RWPE1 (cell line): ENCODE measurements at regions not wholly inside any gene's neighbourhood (a gene's known extent, or its start where the extent isn't known, plus 50 kb on each side); places are given as distances from the start of the nearest gene placed in this dataset.

Experiments used
- CTCF ChIA-PET: fragments of 350-600 bp; sonication (Branson Sonifier 250); formaldehyde crosslinking; extraction: SDS; loops from one replicate; lab custom pipeline; 2021; lab: Yijun Ruan, JAX
- POLR2A ChIA-PET: fragments of 400-600 bp; formaldehyde crosslinking; extraction: SDS; loops from one replicate; lab custom pipeline; 2020; ENCODE audit warnings: antibody characterized with exemption; ENCODE audit not compliant: low non-redundant PET; lab: Yijun Ruan, JAX
- DNase-seq: peaks from one replicate; pipeline ENCODE4 v3.0.0; 2012; ENCODE audit warnings: low spot score
- H3K27ac ChIP-seq: fragments of 450-650 bp; 2 replicates; pipeline ENCODE4 v1.5.1; 2017
- CTCF ChIP-seq: fragments of 450-650 bp; conservative IDR thresholded peaks from 2 replicates; pipeline ENCODE4 v1.5.1; 2017; ENCODE audit warnings: low read depth, mild to moderate bottlenecking

- TF ChIP-seq CTCF = no peak
- DNase-seq = no peak
- no peak overlapping the region for H3K27ac ChIP-seq
- ChIA-PET CTCF (no interaction called here), POLR2A (no interaction called here)
These were observed 376.1 kb upstream of the SOX11 start for GRCh38 chr2:5316001-5316490.

- POLR2A ChIA-PET = no interaction called here
- CTCF ChIA-PET = no interaction called here
- no peak for DNase-seq
These were observed 372.7 kb upstream of the SOX11 start for GRCh38 chr2:5319493-5319892.

GRCh38 chr2:5322396-5322795, 369.8 kb upstream of the SOX11 start:
- POLR2A ChIA-PET = no interaction called here
- CTCF ChIA-PET = no interaction called here
- H3K27ac ChIP-seq = no peak overlapping the region
- DNase-seq = no peak
- no peak for TF ChIP-seq CTCF

More at GRCh38 chr2:5319493-5319892, 372.7 kb upstream of the SOX11 start:
- TF ChIP-seq CTCF = no peak
- no peak overlapping the region for H3K27ac ChIP-seq

- ChIA-PET CTCF (no interaction called here), POLR2A (no interaction called here)
- H3K27ac ChIP-seq = no peak overlapping the region
- DNase-seq = no peak
- TF ChIP-seq CTCF = no peak
These were observed 366.7 kb upstream of the SOX11 start for GRCh38 chr2:5325523-5325922.

- ChIA-PET CTCF (interaction anchor here (0.8 kb wide), 1 partner anchor 24 kb away, joined by 3 read pairs; no protein-coding TSS in a partner anchor), POLR2A (no interaction called here)
- no peak for DNase-seq
- TF ChIP-seq CTCF = no peak
- H3K27ac ChIP-seq = no peak overlapping the region
These were observed 363.4 kb upstream of the SOX11 start for GRCh38 chr2:5328826-5329225.

GRCh38 chr2:5329763-5330162, 362.4 kb upstream of the SOX11 start:
- no peak overlapping the region for H3K27ac ChIP-seq
- ChIA-PET CTCF (no interaction called here), POLR2A (no interaction called here)
- DNase-seq = no peak
- TF ChIP-seq CTCF = no peak

- DNase-seq = no peak
- CTCF ChIA-PET = interaction anchor here (0.6 kb wide), 1 partner anchor 1489 kb away, joined by 3 read pairs; no protein-coding TSS in a partner anchor
- TF ChIP-seq CTCF = no peak
- POLR2A ChIA-PET = no interaction called here
- no peak overlapping the region for H3K27ac ChIP-seq
These were observed 361.2 kb upstream of the SOX11 start for GRCh38 chr2:5330961-5331360.
